ENCODE measurements at regions not wholly inside any gene's neighbourhood (a gene's known extent, or its start where the extent isn't known, plus 50 kb on each side); places are given as distances from the start of the nearest gene placed in this dataset.
"Not testable (repeated sequence)": the region's sequence is repeated elsewhere in the genome, so short reads cannot be mapped to it uniquely, and the experiment has no call there.

GRCh38 chr4:186829097-186829496 lies 105.4 kb upstream of the FAT1 start:
- peaks cover 6% of the 10 kb centered on the region for H3K9me3 Mint-ChIP-seq
- H3K27me3 Mint-ChIP-seq = no peaks in the 10 kb centered on the region
- no peak overlapping the region for H3K27ac Mint-ChIP-seq
- H3K36me3 Mint-ChIP-seq = no peaks in the 10 kb centered on the region
- H3K4me1 Mint-ChIP-seq = no peaks in the 10 kb centered on the region
- no peak for DNase-seq
- no peak overlapping the region for H3K4me3 Mint-ChIP-seq

DNA sequence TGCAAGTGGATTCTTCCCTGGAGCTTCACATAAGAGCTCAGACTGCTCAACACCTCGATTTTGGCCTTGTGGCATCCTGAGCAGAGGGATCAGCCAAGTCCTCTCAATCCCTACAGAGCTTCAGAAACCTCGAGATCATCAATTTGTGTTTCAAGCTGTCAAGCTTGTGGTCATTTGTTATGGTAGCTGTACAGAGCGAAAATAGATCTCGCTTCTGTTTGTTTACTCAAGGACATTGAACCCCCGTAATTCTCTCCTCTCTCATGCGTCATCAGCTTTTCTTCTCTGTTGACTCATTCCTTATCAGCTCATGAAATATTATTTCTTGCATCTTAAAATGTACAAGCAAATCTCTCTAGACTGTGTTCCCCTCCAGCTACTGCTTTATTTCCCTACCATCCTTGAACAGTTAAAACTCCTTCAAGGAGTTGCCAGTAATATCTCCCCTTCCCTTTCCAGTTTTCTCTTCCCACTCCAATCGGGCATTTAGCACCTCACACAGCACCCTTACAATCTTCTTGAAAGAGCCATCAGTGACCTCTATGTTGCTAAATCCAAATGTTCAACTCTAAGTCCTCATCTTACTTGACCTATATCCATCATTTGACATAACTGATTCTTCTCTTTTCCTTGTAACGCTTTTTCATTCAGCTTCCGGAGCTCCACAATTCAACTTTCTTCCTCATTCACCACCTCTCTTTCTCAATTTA lies 106.2 kb upstream of the FAT1 start:
- no peak overlapping the region for H3K27ac Mint-ChIP-seq
- no peak overlapping the region for H3K4me3 Mint-ChIP-seq
- no peaks in the 10 kb centered on the region for H3K4me1 Mint-ChIP-seq
- H3K27me3 Mint-ChIP-seq = no peaks in the 10 kb centered on the region
- H3K9me3 Mint-ChIP-seq = peaks cover 5% of the 10 kb centered on the region
- H3K36me3 Mint-ChIP-seq = no peaks in the 10 kb centered on the region
- no peak for DNase-seq

- H3K27me3 Mint-ChIP-seq = no peaks in the 10 kb centered on the region
Observed at GRCh38 chr4:186831574-186831973, 107.9 kb upstream of the FAT1 start.

DNA sequence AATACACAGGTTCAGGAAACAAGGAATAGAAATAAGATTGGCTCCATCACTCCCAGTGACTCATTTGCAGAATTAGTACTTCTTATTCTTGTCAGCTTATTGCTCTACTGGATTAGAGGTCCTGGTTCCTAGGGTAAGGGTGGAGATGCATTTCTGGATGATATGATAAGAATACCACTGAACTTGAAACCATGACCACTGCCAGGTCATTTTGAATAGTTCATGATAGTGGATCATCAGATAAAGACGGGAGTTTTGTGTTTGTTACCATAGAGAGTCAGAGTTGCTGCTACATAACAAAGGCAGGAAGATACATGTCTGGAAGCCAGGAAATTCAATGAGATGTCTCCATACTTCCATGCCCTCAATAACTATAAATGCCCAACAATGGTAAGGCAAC lies 109.2 kb upstream of the FAT1 start:
- H3K4me1 Mint-ChIP-seq = no peaks in the 10 kb centered on the region
- no peak overlapping the region for H3K27ac Mint-ChIP-seq
- H3K4me3 Mint-ChIP-seq = no peak overlapping the region

More at GRCh38 chr4:186831574-186831973, 107.9 kb upstream of the FAT1 start:
- Mint-ChIP-seq H3K27ac (no peak overlapping the region), H3K4me3 (no peak overlapping the region), H3K36me3 (no peaks in the 10 kb centered on the region), H3K4me1 (no peaks in the 10 kb centered on the region), H3K9me3 (peaks cover 4% of the 10 kb centered on the region)
- DNase-seq = no peak

DNA sequence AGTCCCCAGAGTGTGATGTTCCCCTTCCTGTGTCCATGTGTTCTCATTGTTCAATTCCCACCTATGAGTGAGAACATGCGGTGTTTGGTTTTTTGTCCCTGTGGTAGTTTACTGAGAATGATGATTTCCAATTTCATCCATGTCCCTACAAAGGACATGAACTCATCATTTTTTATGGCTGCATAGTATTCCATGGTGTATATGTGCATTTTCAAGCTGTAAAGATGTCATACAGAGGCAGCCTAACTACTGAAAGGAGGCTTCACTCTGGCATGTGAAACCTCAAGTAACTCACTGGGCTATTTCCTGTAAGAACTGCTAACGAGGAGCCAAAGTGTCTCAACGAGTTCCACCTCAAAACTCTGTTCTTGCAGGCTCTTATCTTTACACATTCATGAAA lies 113.8 kb upstream of the FAT1 start:
- not testable (repeated sequence) for H3K4me3 Mint-ChIP-seq, H3K36me3 Mint-ChIP-seq, H3K27ac Mint-ChIP-seq, H3K4me1 Mint-ChIP-seq, DNase-seq, H3K27me3 Mint-ChIP-seq
- peaks cover 13% of the 10 kb centered on the region for H3K9me3 Mint-ChIP-seq

More for the DNA sequence above, 109.2 kb upstream of the FAT1 start:
- H3K9me3 Mint-ChIP-seq = peaks cover 7% of the 10 kb centered on the region
- H3K27me3 Mint-ChIP-seq = no peaks in the 10 kb centered on the region
- no peak for DNase-seq
- H3K36me3 Mint-ChIP-seq = no peaks in the 10 kb centered on the region

- no peak for DNase-seq
- H3K4me3 Mint-ChIP-seq = no peak overlapping the region
- H3K36me3 Mint-ChIP-seq = no peaks in the 10 kb centered on the region
- no peaks in the 10 kb centered on the region for H3K27me3 Mint-ChIP-seq
- H3K4me1 Mint-ChIP-seq = no peaks in the 10 kb centered on the region
- no peak overlapping the region for H3K27ac Mint-ChIP-seq
- peaks cover 14% of the 10 kb centered on the region for H3K9me3 Mint-ChIP-seq
Observed at GRCh38 chr4:186838295-186838694, 114.6 kb upstream of the FAT1 start.

DNA sequence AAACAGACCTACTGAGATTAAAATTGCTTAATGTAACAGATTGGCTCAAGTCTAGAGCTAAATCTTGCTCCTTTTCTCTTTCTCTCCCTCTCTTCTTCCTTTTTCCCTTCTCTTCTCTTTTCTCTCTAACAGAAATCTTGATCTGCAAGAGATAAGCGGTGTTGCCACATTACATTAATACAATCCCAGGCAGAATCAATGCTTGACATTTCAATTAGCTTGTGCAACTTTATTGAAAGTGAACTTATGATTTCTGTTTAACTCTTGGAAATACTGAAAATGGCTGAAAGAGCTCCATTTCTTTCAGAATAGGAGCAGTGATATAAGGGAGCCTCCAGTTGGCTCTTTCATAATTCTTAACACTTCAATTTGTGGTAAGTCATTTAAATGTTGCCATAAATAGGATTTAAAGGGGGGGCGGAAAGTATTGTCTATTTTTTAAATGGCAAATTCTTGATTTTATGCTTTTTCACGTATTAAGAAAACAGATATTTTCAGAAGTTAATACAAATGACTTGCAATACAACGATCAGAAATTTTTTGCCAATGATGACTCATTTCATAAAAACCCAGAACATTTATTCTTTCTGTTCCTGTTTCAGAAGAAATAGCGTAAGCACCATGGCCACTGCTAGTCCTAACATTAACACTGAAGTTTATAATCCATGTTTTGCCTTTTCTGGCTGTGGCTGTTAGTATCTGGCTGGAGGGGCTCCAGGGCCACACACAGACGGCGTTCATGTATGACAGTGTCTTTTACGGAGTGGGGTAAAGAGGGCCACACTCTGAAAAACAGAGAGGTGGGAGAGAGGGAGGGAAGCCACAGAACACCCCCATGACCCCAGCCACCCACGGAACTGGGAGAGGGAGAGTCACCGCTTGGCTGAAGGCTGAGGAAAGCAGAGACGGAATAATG lies 115.7 kb upstream of the FAT1 start:
- no peak for DNase-seq
- H3K36me3 Mint-ChIP-seq = no peaks in the 10 kb centered on the region
- peaks cover 14% of the 10 kb centered on the region for H3K9me3 Mint-ChIP-seq
- H3K4me3 Mint-ChIP-seq = no peak overlapping the region
- H3K27me3 Mint-ChIP-seq = no peaks in the 10 kb centered on the region
- H3K4me1 Mint-ChIP-seq = no peaks in the 10 kb centered on the region
- H3K27ac Mint-ChIP-seq = no peak overlapping the region

GRCh38 chr4:186840222-186840701 lies 116.6 kb upstream of the FAT1 start:
- Mint-ChIP-seq H3K27ac (no peak overlapping the region), H3K4me1 (no peaks in the 10 kb centered on the region), H3K9me3 (peaks cover 14% of the 10 kb centered on the region), H3K36me3 (no peaks in the 10 kb centered on the region), H3K27me3 (no peaks in the 10 kb centered on the region), H3K4me3 (no peak overlapping the region)
- no peak for DNase-seq

- no peaks in the 10 kb centered on the region for H3K36me3 Mint-ChIP-seq
- no peak overlapping the region for H3K27ac Mint-ChIP-seq
- DNase-seq = no peak
- no peaks in the 10 kb centered on the region for H3K27me3 Mint-ChIP-seq
- no peaks in the 10 kb centered on the region for H3K4me1 Mint-ChIP-seq
- H3K4me3 Mint-ChIP-seq = no peak overlapping the region
- peaks cover 14% of the 10 kb centered on the region for H3K9me3 Mint-ChIP-seq
Observed at GRCh38 chr4:186840771-186841301, 117.2 kb upstream of the FAT1 start.

GRCh38 chr4:186844059-186844681 lies 120.5 kb upstream of the FAT1 start:
- Mint-ChIP-seq H3K4me3 (no peak overlapping the region), H3K27me3 (no peaks in the 10 kb centered on the region), H3K9me3 (peaks cover 12% of the 10 kb centered on the region), H3K27ac (no peak overlapping the region), H3K4me1 (no peaks in the 10 kb centered on the region), H3K36me3 (no peaks in the 10 kb centered on the region)
- no peak for DNase-seq

- H3K27me3 Mint-ChIP-seq = no peaks in the 10 kb centered on the region
- no peaks in the 10 kb centered on the region for H3K4me1 Mint-ChIP-seq
- no peak overlapping the region for H3K27ac Mint-ChIP-seq
- no peak for DNase-seq
- H3K36me3 Mint-ChIP-seq = no peaks in the 10 kb centered on the region
- H3K4me3 Mint-ChIP-seq = no peak overlapping the region
- H3K9me3 Mint-ChIP-seq = peaks cover 12% of the 10 kb centered on the region
Observed at GRCh38 chr4:186845137-186845842, 121.6 kb upstream of the FAT1 start.

DNA sequence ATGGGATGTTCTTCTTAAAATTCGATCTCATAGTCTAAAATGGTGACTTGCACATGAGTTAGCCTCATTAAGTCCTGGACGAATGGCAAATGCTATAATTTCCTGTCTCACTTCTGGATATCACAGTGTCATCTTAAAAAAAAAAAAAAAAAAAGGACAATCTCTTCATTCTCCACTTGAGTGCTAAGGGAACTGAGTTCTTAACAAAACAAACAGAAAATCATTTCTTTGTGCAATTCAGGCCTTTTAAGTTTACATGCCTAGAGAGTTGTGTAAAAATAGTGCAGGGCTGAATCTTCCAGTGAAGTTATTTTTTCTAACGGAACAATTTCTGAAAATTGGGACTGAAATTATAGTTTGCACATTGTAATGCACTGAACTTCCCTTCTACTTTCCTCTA lies 122.8 kb upstream of the FAT1 start:
- no peaks in the 10 kb centered on the region for H3K36me3 Mint-ChIP-seq
- H3K27me3 Mint-ChIP-seq = no peaks in the 10 kb centered on the region
- H3K4me1 Mint-ChIP-seq = no peaks in the 10 kb centered on the region
- no peak overlapping the region for H3K4me3 Mint-ChIP-seq
- H3K9me3 Mint-ChIP-seq = peaks cover 15% of the 10 kb centered on the region
- no peak for DNase-seq
- H3K27ac Mint-ChIP-seq = no peak overlapping the region

- not testable (repeated sequence) for H3K27me3 Mint-ChIP-seq, DNase-seq, H3K4me3 Mint-ChIP-seq, H3K36me3 Mint-ChIP-seq, H3K4me1 Mint-ChIP-seq, H3K27ac Mint-ChIP-seq
- peaks cover 17% of the 10 kb centered on the region for H3K9me3 Mint-ChIP-seq
Observed at GRCh38 chr4:186847429-186848131, 123.9 kb upstream of the FAT1 start.

GRCh38 chr4:186848437-186848836 lies 124.8 kb upstream of the FAT1 start:
- Mint-ChIP-seq H3K4me3 (no peak overlapping the region), H3K9me3 (peaks cover 15% of the 10 kb centered on the region), H3K27ac (no peak overlapping the region), H3K4me1 (no peaks in the 10 kb centered on the region), H3K36me3 (no peaks in the 10 kb centered on the region), H3K27me3 (no peaks in the 10 kb centered on the region)
- DNase-seq = no peak
